Stimulated activated CD4-positive, alpha-beta T cell treated with anti-CD3 and anti-CD28 coated beads, Interleukin-12 subunit alpha, Interleukin-12 subunit beta, amount 100 ng/mL, for 48 hours (primary cell): ENCODE measurements at regions not wholly inside any gene's neighbourhood (a gene's known extent, or its start where the extent isn't known, plus 50 kb on each side); places are given as distances from the start of the nearest gene placed in this dataset.

Experiments
- DNase-seq, 3 donors: peaks; one replicate each; pipeline ENCODE4 v3.0.0-alpha.2; 2020; ENCODE audit warnings: low read depth in 2 of 3, low spot score in 1 of 3

DNA sequence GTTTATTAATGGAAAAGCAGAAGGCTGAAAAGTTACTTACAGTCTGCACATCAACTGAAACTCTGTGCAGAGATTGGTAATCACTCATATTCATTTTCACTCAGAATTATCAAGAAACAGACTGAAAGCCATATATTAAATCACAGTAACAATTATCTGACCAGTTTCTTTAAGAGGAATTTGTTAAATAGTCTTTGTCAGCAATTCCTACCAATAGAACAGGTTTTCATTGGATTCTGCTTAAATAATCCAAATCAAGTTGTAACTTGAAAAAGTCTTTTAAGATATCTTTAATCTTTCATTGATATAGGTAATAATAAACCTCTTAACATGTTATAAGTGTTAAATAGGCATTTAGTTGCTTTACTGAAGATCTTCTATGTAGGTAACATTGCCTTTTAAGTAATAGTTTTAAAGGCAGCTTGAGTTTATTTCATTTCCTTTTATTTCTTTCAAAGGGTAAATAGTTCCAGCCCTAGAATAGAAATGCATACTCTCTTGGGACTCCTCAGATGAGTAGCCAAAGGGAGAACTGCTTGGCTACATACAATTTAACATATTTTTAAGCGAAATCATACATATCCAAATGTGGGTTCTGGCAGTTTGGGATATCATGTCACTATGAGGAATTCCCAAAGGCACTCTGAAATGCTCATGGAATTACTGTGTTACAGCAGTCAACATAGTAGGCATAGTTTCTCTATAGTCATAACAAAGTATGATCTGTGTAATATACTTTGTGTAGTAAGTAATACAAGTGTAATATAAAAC, 326.0 kb upstream of the SPRY2 start:
- DNase-seq, result no peak

DNA sequence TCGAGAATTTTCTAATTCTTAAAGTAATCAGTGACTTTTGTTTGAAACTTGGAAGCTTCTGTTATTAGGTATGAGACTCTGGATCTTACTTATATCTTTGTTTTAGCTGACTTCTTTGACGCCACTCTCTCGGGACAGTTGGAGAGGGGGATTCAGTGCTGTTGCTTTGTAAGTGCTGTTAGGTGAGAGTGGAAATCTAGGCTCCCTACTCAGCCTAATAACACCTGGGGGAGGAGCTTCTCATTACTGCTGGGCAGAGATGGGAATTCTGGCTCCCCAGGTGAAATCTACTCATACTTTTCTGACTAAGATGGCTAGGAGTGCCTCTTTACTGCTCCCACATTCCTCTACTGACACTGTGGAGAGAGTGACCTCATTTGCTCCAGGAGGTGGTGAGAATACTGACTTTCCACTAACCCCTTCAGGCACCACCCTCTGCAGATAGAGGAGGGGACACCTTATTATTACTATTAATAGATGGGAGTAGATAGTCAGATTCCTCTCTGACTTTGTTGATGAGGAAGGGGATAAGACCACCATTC, 324.9 kb upstream of the SPRY2 start:
- no peak for DNase-seq

DNA sequence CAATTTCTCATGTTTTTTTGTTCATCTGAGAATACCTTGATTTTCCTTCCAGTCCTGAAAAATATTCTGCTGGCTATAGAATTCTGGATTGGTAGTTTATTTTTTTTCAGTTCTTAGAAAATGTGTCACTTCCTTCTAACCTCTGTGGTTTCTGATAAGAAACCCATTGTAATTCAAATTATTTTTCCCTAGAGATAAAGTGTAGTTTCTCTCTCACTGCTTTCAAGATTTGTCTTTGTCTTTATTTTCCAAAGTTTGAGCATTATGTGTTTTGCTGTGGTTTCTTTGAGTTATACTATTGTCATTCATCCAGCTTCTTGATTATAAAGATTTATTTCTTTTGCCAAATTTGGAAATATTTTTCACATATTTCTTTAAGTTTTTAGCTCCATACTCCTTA, 324.0 kb upstream of the SPRY2 start:
- DNase-seq, result no peak

DNA sequence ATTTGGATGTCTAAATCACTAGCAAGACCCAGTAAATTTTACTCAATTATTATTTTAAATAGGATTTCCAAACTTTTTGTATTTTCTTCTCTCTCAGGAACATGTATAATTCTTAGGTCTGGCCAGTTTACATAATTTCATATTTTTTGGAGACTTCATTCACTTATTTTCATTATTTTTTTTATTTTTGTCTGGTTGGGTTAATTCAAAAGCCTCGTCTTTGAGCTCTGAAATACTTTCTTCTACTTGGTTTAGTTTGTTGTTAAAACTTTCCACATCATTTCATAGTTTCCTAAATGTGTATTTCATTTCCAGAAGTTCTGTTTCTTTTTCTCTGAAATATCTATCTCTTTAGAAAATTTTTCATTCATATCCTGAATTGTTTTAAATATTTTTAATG, 322.9 kb upstream of the SPRY2 start:
- DNase-seq, result no peak

DNA sequence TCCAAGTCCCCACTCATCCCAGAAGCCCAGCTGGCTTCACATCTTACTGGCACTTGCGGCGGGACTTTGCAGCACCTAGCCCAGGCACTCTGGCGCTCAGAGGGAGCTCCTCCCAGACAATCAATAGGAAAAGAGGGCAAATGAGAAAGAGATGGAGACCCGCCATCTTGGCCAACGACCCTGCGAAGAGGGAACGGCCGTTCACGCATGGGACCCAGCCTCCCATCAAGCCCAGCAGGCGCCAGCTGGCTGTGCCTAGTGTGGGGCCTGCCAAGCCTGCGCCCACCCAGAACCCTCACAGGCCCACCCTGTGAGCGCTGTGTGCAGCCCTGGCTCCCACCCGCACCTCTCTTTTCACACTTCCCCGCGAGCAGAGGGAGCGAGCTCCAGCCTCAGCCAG, 317.8 kb upstream of the SPRY2 start:
- no peak for DNase-seq

DNA sequence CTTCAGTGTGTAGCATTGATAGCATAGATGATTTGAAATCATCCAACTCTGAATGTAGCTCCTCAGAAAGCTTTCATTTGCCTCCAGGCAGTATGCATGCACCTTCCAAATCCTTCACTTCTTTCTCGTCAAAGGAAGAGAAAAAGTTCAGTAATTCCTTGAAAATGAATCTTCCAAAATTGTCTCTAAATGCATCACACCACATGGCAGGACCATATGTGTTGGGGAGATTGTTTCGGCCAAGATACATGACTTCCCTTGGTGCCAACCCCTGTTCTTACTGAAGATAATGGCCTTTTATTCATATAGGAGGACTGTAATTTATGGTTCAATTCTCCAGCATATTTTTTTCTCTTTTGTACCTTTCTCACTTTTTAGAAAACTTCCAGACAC, 315.6 kb upstream of the SPRY2 start:
- no peak for DNase-seq

DNA sequence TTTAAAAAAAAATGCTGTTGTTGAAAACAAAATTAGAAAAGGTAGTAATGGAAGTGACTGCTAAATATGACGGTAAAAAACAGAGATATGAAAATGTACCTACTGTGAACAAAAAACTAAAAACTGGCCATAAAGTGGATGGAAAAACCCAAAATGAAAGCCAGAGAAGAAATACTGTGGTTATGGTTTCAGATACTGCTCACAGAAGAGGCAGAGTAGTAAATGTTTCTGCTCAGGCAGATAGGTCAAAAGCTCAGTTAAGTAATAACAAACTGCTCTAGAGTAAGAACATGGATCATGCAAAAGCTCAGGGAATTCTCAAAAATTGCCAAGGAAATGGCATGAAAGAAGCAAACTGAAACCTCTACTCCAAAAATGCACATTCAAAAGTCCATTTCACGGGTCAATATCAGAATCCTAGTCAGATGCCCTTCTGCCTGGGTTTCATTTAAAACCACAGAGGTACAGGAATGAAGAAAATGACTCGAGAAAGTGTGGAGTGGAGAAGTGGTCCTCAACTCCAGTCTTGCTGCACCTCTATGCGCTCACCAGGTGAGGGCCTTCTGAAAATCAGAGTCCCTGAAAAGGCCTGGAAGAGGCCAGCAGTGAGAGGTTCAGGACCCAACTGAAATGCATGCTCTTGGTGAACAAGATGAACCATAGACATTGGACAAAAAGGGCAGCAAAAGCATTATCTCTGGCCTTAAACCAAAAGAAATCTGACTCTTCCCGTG, 315.0 kb upstream of the SPRY2 start:
- DNase-seq, result no peak

DNA sequence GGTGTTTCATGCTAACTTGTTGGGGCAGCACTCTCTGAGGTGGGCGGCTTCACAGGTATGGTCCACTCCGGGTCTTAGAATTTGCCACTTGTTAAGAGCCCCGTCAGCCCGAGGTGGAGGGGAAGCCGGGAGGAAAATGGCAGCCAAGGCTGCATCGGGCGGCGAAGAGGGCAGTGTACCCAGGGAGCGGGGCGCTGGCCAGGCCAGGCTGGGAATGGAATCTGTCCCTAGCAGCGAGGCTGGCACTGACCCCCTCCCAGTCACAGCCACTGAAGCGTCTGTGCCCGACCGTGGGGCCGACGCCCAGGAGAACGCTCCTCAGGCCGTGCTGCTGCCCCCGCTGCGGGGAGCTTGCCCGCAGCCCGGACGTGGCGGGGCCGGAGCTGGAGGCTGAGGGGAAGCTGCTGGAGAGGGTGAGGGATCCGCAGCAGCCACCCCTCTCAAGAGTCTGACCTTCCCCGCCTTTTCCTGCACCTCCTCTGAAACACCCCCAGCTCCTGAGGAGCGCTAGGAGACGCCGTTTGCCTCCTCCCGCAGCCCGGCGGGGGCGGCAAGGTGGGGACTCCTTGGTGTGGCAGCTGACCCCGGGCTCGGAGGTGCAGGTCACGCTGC, 313.8 kb upstream of the SPRY2 start:
- DNase-seq, result no peak

DNA sequence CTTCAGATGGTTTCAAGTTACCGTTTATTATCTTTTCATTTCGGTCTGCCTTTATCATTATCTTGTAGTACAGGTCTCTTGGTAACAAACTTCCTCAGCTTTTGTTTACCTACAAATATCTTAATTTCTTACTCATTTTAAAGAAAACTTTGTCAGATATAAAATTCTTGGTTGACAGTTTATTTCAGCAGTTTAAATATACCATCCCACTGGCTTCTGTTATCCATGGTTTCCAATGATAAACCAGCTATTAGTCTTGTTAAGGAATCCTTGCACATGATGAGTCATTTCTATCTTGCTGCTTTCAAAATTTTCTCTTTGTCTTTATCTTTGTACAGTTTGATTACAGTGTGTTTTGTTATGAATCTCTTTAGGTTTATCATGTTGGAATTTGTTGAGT, 308.3 kb upstream of the SPRY2 start:
- DNase-seq, result no peak

DNA sequence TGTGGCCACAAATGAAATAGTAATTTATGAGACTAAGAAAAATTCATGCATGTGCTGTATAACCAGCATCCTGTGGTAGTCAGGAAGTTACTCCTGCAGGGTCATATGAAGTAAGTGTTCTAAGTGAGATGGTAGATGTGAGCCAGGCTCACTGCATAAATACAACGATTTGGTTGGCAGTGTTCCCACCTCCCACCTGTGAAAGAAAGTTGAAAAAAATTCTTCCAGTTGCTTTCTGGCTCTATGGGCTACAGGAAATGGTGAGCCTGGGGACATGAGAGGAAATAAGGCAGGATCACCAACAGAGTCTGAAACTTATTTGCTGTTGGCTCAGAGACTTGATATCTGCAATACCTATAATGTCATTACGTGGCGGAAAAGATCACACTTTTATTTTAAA, 301.7 kb upstream of the SPRY2 start:
- no peak for DNase-seq

DNA sequence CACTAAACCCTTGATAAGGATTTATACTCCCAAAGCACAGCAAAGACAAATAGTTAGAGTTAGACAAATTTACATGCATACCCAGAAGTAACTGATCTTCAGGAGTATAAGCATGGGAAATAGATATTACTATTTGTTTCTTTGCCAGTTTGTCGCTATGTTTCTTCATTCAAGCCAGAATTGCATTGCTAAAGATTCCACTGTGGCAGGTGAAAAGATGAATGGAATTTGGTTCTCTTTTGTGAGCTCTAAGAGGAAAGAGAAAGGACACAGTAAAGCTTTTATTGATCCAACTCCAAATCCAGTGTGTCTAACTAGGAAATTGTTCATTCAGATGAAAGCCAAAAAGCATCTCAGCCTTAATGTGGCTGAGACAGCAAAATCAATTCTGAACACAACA, 292.3 kb upstream of the SPRY2 start:
- DNase-seq, result no peak

DNA sequence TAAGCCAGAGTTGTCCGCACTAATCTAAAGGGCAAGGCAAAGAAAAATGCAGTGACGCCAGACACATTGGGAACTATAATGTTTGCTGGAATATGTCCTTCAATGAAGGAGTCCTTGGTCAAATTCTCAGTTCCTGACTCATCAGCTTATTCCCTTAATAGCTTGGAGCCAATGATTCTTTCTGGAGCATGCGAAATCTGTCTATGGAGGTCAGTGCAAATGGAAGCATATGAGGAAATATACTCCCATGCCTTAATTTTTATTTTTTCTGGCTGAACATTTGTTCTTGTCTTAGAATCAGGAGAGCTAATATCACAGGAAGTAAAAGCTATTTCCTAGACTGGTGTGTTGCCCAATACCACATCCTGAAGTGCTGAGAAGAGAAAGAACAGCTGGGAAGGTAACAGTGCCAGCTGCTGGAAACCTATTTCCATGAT, 289.8 kb upstream of the SPRY2 start:
- no peak for DNase-seq

DNA sequence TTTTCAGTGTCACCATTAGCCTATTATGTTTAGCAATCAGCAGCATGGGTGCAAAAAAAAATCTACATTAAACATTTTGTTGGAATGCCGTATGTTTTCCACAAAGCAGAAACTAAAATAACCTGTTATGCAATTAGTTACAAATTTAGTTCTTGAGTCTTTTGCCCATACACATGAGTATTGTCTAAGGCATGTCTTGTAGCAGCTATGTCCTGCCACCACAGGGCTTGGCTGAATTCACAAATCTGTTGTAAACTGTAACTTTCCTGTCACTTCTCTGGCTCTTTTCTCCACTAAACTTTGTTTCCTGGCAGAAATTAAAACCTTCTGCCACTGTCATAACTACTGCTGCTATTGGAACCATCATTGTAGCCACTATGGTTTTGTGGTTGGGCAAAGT, 277.9 kb upstream of the SPRY2 start:
- no peak for DNase-seq

DNA sequence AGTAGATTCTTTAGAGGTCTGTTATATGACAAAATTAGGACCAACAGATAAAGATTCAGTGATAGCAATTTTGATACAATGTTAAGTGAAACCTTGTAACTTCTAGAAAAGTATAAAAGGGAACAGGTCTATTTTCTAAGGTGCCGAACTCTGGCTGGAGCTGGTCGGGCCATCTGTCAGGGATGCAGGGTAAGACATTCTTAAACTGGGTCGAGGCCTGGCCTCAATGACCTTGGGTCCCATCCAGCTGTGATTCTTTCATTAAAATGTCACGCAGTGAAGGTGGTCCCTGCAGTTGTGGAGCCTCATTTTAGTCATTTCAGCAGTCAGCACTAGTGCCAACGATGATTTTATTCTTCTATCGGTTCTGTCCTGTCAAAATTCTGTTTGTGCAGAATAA, 271.9 kb upstream of the SPRY2 start:
- DNase-seq, result no peak

DNA sequence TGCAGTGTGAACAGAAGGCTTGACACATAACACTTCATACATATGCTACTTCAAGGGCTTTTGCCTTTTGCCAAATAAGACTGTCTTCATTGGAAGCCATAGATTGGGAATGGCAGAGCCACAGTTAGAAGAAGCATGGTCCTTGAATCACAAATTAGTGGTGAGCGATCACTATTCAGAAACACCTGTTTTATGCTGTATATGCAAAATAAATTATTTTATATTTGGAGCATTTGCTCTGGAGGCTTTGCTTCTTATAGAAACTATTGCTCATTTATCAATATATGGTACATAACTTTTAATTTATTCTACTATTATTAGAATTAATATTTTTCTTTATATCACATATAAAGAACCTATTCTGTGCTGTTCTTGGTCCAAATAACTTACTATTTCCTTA, 270.4 kb upstream of the SPRY2 start:
- DNase-seq, result no peak

DNA sequence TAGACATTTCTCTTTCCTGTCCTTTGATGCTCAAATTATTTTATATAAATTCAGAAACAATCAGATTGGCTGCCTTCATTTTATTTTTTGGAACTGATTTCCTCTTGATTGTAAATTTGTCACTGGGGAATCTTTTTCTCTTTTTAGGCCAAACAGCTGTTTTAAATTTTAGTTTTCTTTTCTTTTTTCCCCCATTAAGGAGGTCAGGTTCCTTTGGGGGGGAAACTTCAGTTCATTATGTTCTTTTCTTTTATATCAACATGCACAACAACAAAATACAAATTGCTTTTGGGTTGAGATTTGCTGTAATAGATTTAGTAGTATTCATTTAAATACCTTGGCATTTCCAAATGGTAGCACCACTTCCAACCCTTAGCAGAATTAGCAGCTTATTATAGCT, 264.8 kb upstream of the SPRY2 start:
- no peak for DNase-seq

DNA sequence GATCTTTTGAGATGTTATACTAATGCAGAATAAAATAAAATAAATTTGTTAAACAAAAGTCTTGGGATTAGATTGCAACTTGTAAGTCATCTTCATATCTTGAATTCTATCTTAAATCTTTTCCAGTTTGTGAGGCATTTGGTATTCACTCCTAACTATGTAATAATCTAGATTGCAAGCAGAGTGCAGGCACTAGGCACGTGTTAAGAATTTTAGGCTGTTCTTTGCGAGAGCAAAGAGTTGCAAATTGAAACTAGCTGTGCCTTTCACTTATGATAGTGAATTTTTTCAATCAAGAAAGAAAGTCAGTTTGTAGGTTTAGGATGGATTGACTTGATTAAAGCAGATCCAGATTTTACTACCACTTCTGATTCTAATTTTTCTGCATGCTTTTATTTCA, 264.1 kb upstream of the SPRY2 start:
- no peak for DNase-seq

DNA sequence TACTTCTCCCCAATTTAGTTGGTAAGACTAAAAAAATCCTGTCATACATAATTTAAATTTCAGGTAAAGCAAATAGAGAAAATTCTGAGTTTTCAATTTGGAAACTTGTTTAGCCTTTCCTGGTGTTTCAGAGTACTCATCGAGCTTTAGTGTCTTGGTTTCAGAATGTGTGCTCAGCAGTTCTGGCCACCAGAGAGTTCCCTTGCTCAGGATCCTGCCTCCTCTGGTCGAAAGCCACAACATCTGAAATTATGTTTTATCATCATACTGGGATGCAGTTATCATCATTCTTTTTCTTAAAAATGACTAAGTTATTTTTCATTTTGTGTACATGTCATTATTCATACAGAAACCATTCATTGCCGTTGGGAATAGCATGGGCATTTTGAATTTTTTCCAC, 263.2 kb upstream of the SPRY2 start:
- no peak for DNase-seq

DNA sequence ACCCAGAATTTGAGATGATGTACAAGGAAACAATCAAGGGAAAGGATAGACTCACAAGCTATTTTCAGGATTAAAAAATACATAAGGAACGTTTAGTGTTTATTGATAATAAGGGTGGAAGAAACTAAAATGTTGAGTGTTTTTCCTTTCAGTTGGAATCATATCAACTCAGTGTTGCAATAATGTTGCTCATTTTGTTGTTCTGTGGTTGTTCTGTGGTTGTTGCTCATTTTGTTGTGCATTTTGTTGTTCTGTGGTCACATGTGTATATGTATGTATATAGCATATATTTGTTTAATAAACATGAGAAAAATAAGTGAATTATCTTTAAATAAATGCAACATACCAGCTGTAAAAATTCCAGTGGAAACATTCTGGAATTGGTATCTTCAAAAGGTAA, 262.4 kb upstream of the SPRY2 start:
- no peak for DNase-seq

DNA sequence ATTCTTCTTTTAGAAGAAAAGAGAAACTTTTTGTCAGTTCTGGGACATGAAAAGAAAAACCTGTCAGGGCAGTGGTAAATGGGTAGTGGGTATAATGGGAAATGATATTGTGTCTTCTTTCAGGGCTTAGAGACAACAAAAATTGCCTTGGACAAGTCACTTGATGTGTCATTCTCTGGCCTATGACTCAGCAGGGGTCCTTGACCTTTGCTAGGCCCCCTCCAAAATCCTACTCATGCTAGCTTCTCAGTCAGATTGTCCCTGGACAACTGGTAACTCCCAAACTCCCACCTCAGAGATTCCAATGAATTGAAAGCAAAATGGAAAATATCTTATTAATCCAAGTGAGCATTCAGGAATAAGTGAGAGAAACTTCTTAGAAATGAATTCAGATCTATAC, 258.8 kb upstream of the SPRY2 start:
- no peak for DNase-seq

DNA sequence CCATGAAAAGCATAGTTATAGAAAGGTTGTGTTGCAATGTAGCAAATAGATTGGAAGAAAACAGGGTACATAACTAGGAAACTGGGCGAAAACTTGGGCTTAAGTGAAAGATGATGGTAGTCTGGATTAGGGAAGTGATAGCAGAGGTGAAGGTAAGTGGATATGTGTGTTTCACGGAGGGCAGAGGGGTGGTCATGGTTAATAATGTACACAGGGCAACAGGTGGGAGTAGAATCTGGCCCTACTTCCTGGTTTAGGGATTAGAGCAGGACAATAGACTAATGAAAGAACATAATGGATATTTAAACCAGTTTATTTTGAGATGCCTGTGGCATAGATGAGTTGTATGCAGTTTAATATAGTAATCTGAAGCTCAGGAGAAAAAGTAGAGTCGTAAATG, 257.3 kb upstream of the SPRY2 start:
- no peak for DNase-seq
